Activated T-cell treated with anti-CD3 and anti-CD28 coated beads for 1 hour (primary cell): ENCODE measurements at regions not wholly inside any gene's neighbourhood (a gene's known extent, or its start where the extent isn't known, plus 50 kb on each side); places are given as distances from the start of the nearest gene placed in this dataset.

Experiments
- DNase-seq: peaks from one replicate; pipeline ENCODE4 v3.0.0-alpha.2; 2020; ENCODE audit warnings: low read depth

- DNase-seq, result no peak
Measured at GRCh38 chr2:106709229-106709628, 176.7 kb downstream of the ST6GAL2 start.

GRCh38 chr2:106719222-106719621, 166.7 kb downstream of the ST6GAL2 start:
- no peak for DNase-seq

- no peak for DNase-seq
Measured at GRCh38 chr2:106720026-106720425, 165.9 kb downstream of the ST6GAL2 start.

GRCh38 chr2:106724301-106724794, 161.6 kb downstream of the ST6GAL2 start:
- no peak for DNase-seq

- no peak for DNase-seq
Measured at GRCh38 chr2:106734165-106734564, 151.8 kb downstream of the ST6GAL2 start.

- no peak for DNase-seq
Measured at GRCh38 chr2:106735807-106736206, 150.2 kb downstream of the ST6GAL2 start.

- DNase-seq, result no peak
Measured at GRCh38 chr2:106736221-106736620, 149.7 kb downstream of the ST6GAL2 start.

GRCh38 chr2:106745468-106745867, 140.5 kb downstream of the ST6GAL2 start:
- no peak for DNase-seq

GRCh38 chr2:106749823-106750222, 136.1 kb downstream of the ST6GAL2 start:
- no peak for DNase-seq
